Forelimb muscle (tissue), 1 donor: ENCODE measurements at regions not wholly inside any gene's neighbourhood (a gene's known extent, or its start where the extent isn't known, plus 50 kb on each side); places are given as distances from the start of the nearest gene placed in this dataset.

Experiments used
- DNase-seq: peaks from one replicate; pipeline ENCODE4 v3.0.0-alpha.2; 2013; ENCODE audit warnings: low read depth

GRCh38 chr2:220424561-220424960 lies 797.1 kb downstream of the SLC4A3 start:
- no peak for DNase-seq

GRCh38 chr2:220432645-220433044 lies 805.2 kb downstream of the SLC4A3 start:
- no peak for DNase-seq

GRCh38 chr2:220433131-220433530 lies 805.7 kb downstream of the SLC4A3 start:
- no peak for DNase-seq

GRCh38 chr2:220434385-220434784 lies 807.0 kb downstream of the SLC4A3 start:
- DNase-seq: no peak

DNA sequence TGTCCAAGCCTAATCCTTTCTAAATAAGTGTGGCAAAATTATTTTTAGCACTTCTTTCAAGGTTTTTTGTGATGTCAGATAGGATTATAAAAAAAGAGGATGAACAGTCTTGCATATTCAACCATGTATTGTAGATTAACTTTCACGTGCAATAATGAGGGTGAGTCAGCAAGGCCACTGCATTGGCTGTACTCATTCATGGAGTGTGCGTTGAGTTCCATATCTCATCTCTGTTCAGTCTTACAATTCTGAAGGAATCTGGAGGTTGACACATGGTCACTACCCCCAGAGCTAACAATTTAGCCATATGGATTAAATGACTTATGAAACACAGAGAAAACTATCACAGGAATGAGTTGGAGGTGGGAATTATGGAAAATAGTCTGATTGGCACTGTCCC lies 810.5 kb downstream of the SLC4A3 start:
- no peak for DNase-seq

- no peak for DNase-seq
Measured at GRCh38 chr2:220440731-220441130, 813.3 kb downstream of the SLC4A3 start.

DNA sequence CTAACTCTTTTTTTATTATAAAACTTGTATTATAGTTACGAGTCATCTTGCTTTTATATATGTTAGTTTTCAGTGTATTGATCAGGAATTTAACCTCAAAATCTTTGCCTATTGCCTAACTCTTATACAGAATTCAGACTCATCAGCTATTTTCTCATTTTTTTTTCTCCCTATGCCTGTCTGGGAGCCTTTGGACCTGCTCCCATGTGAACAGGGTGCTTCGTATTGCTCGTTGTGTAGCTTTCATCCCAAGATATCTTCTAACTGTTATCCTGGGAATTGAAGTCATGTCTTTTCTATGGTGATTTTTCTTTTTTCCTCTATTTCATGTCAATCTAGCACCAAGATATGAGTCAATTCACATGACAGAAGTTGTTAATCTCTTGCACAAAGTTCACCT lies 814.0 kb downstream of the SLC4A3 start:
- no peak for DNase-seq

DNA sequence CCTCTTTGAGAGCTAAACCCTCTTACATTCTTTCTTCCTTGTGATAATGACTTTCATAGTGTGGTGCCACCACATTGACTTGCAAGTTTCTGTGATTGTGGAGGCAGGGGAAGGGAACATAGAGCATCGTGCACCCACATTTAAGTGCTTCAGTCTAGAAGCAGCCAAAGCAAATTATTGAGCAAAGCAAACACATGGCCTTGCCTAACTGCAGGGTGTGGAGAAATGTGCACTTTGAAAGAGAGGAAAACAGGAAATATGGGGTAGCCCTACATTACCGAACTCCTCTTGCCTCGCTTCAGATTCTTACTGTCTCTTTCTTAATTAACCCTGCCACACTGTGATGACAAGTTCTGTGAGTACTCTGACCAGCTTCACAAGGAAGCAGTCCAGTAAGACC lies 814.6 kb downstream of the SLC4A3 start:
- DNase-seq: no peak

GRCh38 chr2:220445429-220446105 lies 818.1 kb downstream of the SLC4A3 start:
- DNase-seq: no peak

DNA sequence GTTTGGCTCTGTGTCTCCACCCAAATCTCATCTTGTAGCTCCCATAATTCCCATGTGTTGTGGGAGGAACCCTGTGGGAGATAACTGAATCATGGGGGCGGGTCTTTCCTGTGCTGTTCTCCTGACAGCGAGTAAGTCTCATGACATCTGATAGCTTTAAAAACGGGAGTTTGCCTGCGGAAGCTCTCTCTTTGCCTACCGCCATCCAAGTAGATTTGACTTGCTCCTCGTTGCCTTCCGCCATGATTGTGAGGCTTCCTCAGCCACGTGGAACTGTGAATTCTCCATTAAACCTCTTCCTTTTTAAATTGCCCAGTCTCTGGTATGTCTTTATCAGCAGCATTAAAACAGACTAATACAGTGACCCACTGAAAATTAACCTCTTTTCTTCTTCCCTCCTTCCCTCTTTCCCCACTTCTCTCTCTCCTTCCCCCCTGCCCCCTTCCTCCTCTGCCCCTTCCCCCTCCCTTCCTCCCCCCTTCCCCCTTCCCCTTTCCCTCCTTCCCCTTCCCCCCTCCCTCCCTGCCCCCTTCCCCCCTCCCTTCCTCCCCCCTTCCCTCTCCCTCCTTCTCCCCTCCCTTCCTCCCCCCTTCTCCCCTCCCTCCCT lies 818.8 kb downstream of the SLC4A3 start:
- DNase-seq: no peak

DNA sequence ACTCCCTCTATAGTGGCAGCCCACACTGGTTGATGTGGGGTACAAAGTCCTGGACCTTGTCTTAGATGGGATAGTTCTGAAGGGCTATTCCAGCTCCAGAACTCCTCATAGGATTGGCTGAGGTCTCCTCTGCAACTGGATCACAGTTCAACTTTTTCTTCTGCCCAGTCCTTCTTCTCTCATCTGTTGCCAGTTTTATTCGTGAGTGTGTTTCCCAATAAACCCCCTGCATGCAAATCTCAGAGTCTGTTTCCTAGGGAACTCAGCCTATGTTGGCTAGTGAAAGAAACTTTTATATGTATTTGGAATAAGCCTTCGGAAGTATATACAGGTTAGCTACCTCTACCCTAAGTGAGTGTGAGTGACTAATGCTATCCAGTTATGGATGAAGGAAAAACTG lies 823.4 kb downstream of the SLC4A3 start:
- DNase-seq: no peak

DNA sequence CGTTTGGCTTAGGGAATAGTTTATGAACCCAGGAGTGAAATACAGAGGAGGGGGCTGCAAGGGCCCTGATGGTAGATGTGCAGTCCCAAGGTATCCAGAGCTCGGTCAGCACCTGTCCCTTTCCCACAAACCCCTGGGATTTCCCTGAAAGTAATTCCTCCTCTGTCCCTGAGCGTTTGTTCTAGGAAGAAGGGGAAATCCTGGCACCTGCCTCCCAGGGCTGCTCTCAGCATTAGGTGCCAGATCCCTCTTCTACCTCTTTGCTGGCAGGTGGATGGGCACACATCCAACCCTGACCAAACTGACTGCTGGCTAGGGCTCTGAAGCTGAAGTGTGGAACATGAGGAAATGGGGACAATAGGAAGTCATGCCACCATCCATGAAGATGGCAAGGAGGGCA lies 824.0 kb downstream of the SLC4A3 start:
- DNase-seq: no peak

DNA sequence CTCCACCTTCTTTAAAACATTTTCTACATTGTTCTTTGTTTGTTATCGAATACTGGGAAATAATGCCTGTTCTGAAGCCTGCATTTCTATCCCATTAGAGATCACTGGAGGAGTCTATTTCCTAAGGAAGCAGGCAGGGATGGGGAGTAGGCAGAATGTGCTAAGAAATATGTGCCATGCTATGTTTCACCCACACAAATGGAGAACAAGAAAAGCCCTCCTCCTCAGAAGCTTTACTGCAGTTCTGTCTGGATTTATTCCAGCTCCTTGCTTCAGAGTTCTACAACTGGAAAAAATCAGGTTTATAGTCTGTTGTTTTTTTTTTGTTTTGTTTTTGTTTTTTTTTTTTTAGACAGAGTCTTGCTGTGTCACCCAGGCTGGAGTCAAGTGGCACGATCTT lies 825.1 kb downstream of the SLC4A3 start:
- DNase-seq: no peak

DNA sequence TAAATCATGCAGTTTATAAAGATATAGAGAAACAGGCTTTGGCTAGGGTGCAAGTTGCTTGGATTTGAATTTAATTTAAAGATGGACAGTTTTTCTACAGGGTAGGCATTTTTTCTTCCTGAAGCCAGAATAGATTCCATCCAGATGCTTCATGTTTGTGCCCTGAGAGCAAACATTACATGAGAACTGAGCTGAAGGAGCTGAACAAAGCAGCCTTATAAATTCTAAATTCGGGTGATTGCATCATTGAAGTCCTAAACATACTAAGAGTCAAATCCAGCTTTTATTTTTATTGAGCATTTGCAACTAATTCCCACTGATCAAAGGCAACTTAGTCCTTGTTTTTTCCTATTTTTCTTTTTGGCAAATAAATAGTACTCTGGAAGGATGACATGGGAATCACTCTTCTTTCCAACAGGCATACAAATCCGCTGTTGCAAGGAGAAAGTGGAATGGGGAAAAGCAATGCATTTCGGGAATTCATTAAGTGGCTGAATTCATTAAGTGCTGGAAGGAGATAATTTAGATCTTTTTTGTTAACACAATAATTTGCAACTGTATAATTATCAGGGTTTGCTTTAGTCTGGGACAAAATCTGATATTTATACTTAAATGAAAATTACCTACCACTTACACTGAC lies 828.0 kb downstream of the SLC4A3 start:
- DNase-seq: no peak

GRCh38 chr2:220458051-220458450 lies 830.6 kb downstream of the SLC4A3 start:
- DNase-seq: no peak

GRCh38 chr2:220460257-220460985 lies 833.0 kb downstream of the SLC4A3 start:
- DNase-seq: no peak

GRCh38 chr2:220463876-220464275 lies 836.4 kb downstream of the SLC4A3 start:
- DNase-seq: no peak

DNA sequence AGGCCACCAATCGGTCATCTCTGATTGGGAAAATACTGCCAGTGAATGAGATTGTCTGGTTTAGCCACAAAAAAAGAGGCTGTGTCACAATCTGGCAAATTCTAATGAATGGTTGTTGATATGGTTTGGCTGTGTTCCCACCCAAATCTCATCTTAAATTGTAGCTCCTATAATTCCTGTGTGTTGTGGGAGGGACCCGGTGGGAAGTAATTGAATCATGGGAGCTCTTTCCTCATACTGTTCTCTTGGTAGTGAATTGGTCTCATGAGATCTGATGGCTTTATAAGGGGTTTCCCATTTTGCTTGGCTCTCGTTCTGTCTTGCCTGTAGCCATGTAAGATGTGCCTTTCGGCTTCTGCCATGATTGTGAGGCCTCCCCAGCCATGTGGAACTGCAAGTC lies 838.3 kb downstream of the SLC4A3 start:
- DNase-seq: no peak

GRCh38 chr2:220466251-220466691 lies 838.8 kb downstream of the SLC4A3 start:
- DNase-seq: no peak

DNA sequence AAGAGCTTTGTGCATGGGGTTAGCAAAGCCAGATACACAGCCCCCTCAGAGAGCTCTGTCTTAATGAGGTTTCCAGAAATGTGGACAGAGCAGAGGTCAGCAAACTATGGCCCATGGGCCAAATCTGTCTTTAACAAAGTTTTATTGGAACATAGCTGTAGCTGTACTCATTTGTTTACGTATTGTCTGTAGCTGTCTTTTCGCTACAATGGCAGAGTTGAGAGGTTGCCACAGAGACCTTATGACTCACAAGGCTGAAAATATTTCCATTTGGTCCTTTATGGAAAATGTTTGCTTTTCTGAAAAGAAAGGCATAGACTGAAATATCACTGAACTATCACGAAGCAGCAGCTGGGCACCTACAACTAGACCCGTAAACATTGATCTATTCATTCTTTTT lies 841.8 kb downstream of the SLC4A3 start:
- no peak for DNase-seq

- DNase-seq: no peak
Measured at GRCh38 chr2:220473611-220474010, 846.2 kb downstream of the SLC4A3 start.

DNA sequence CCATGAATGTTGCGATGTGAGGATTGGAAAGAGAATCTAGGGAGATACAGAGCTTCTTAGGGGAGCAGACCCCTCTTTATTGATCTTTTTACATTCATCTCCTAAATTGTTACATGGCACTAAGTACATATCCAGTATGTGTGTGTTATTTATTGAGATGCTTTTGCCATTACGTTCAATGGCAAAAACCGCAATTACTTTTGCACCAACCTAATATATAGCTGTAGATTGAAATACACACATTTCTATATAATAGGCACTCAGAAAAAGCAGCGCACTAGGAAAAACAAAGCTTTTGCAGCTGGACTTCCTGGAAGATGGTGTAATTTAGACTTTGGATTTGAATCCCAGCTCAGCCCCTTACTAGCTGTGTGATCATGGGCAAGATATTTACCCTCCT lies 849.4 kb downstream of the SLC4A3 start:
- DNase-seq: no peak
